IMR-90 (cell line): ENCODE measurements at regions not wholly inside any gene's neighbourhood (a gene's known extent, or its start where the extent isn't known, plus 50 kb on each side); places are given as distances from the start of the nearest gene placed in this dataset.

Experiments
- CTCF ChIP-seq: conservative IDR thresholded peaks from 2 replicates; pipeline ENCODE4 v1.5.1; 2012; ENCODE audit warnings: mild to moderate bottlenecking, low read depth, low read length, improper control_type of control experiment
- RAD21 ChIP-seq: IDR thresholded peaks from 2 replicates; pipeline ENCODE4 v1.6.1; 2012; ENCODE audit warnings: low read length, improper control_type of control experiment

- TF ChIP-seq CTCF (no peak), RAD21 (no peak)
These were observed 369.8 kb downstream of the SV2B start (continued) for GRCh38 chr15:91469632-91470567.
